CD14-positive monocyte (primary cell): ENCODE measurements at regions not wholly inside any gene's neighbourhood (a gene's known extent, or its start where the extent isn't known, plus 50 kb on each side); places are given as distances from the start of the nearest gene placed in this dataset.

ENCODE experiments used
- DNase-seq, 3 donors: peaks; one replicate each; pipeline ENCODE4 v3.0.0-alpha.2; 2011 to 2022
- H2AFZ ChIP-seq: 2 replicates; pipeline ENCODE4 v1.6.0; 2012; ENCODE audit warnings: mild to moderate bottlenecking, low read depth, low read length, inconsistent platforms; ENCODE audit not compliant: insufficient read depth, poor library complexity, severe bottlenecking
- H3K27ac ChIP-seq, 2 donors: 1 replicate in 1 of 2; 2 replicates in 1 of 2; pipeline ENCODE4 v1.5.1; 2012 to 2013; ENCODE audit warnings: low read length in 2 of 2, control low read depth in 1 of 2, inconsistent platforms in 1 of 2, low read depth in 1 of 2, mild to moderate bottlenecking in 1 of 2
- H3K27me3 ChIP-seq, 2 donors: one replicate each; pipeline versions ENCODE4 v1.6.0 to v1.6.1; 2011 to 2013; ENCODE audit warnings: low read length in 2 of 2; ENCODE audit not compliant: control insufficient read depth in 2 of 2, insufficient read depth in 2 of 2
- H3K36me3 ChIP-seq, 2 donors: replicated peaks in 1 of 2; 1 replicate in 1 of 2; 2 replicates in 1 of 2; pipeline versions ENCODE4 v1.5.1 to v1.6.1; 2012 to 2013; ENCODE audit warnings: low read length in 2 of 2, control low read depth in 1 of 2, inconsistent platforms in 1 of 2, mild to moderate bottlenecking in 1 of 2; ENCODE audit not compliant: insufficient read depth in 2 of 2, control insufficient read depth in 1 of 2
- H3K4me1 ChIP-seq, 2 donors: 1 replicate in 1 of 2; 2 replicates in 1 of 2; pipeline versions ENCODE4 v1.5.1 to v1.6.1; 2012 to 2013; ENCODE audit warnings: low read length in 2 of 2, control low read depth in 1 of 2, inconsistent platforms in 1 of 2, mild to moderate bottlenecking in 1 of 2, moderate library complexity in 1 of 2; ENCODE audit not compliant: insufficient read depth in 2 of 2, control insufficient read depth in 1 of 2
- H3K4me2 ChIP-seq: replicated peaks from 2 replicates; pipeline ENCODE3; 2012; ENCODE audit warnings: low read length, moderate library complexity, mild to moderate bottlenecking; ENCODE audit not compliant: poor library complexity, severe bottlenecking; ENCODE audit errors: extremely low read depth
- H3K4me3 ChIP-seq, 3 experiments: fragments of 200-600 bp in 1 of 3; sonication (generic) in 1 of 3; replicated peaks in 1 of 3; 1 replicate in 2 of 3; 2 replicates in 1 of 3; pipeline ENCODE4 v1.5.1; 2011 to 2013; ENCODE audit warnings: low read length in 3 of 3, mild to moderate bottlenecking in 3 of 3, control low read depth in 2 of 3, low read depth in 2 of 3, inconsistent platforms in 1 of 3, moderate library complexity in 1 of 3
- H3K79me2 ChIP-seq: 2 replicates; pipeline ENCODE4 v1.6.0; 2012; ENCODE audit warnings: mild to moderate bottlenecking, control low read depth, inconsistent platforms, low read length, moderate library complexity; ENCODE audit not compliant: insufficient read depth
- H3K9ac ChIP-seq: 2 replicates; pipeline ENCODE4 v1.6.0; 2017; ENCODE audit warnings: low read length, mild to moderate bottlenecking; ENCODE audit not compliant: insufficient read depth, poor library complexity, severe bottlenecking
- H3K9me3 ChIP-seq, 2 donors: replicated peaks in 1 of 2; 1 replicate in 1 of 2; 2 replicates in 1 of 2; pipeline versions ENCODE4 v1.5.1 to v1.6.1; 2012 to 2013; ENCODE audit warnings: low read length in 2 of 2, control low read depth in 1 of 2; ENCODE audit not compliant: control insufficient read depth in 1 of 2, insufficient read depth in 1 of 2
- H4K20me1 ChIP-seq: 2 replicates; pipeline ENCODE4 v1.6.0; 2012; ENCODE audit warnings: mild to moderate bottlenecking, low read length, control low read depth, moderate library complexity; ENCODE audit not compliant: insufficient read depth
- H3K27ac Mint-ChIP-seq, 7 donors: one replicate each; pipeline ENCODE4 v1.8.0; 2020; ENCODE audit warnings: mild to moderate bottlenecking in 7 of 7, mixed read lengths in 7 of 7, moderate library complexity in 6 of 7, inconsistent platforms in 2 of 7
- H3K27me3 Mint-ChIP-seq, 3 donors: one replicate each; pipeline ENCODE4 v1.8.0; 2021 to 2022; ENCODE audit warnings: low read depth in 3 of 3, mild to moderate bottlenecking in 3 of 3, mixed read lengths in 3 of 3, moderate library complexity in 3 of 3, inconsistent platforms in 1 of 3
- H3K36me3 Mint-ChIP-seq, 2 donors: one replicate each; pipeline ENCODE4 v1.8.0; 2020; ENCODE audit warnings: mixed read lengths in 2 of 2, inconsistent platforms in 1 of 2, mild to moderate bottlenecking in 1 of 2
- H3K4me1 Mint-ChIP-seq: one replicate; pipeline ENCODE4 v1.8.0; 2020; ENCODE audit warnings: mild to moderate bottlenecking, mixed read lengths
- H3K4me3 Mint-ChIP-seq, 2 donors: one replicate each; pipeline ENCODE4 v1.8.0; 2020; ENCODE audit warnings: mild to moderate bottlenecking in 2 of 2, mixed read lengths in 2 of 2, moderate library complexity in 1 of 2
- H3K9me3 Mint-ChIP-seq, 7 donors: one replicate each; pipeline ENCODE4 v1.8.0; 2020 to 2022; ENCODE audit warnings: mixed read lengths in 7 of 7, mild to moderate bottlenecking in 6 of 7, moderate library complexity in 6 of 7, inconsistent platforms in 2 of 7
- CTCF ChIP-seq: fragments of 200-600 bp; IDR thresholded peaks from one replicate; pipeline ENCODE4 v1.8.0; 2022; ENCODE audit warnings: antibody characterized with exemption, mild to moderate bottlenecking
- WGBS: methylation state at CpG from one replicate; pipeline ENCODE4 v1.1.5; 2013; ENCODE audit warnings: missing lambda C conversion rate; ENCODE audit not compliant: insufficient coverage; 5-methylcytosine and 5-hydroxymethylcytosine counted together
- intact Hi-C, 2 donors: fragments of 100-400 bp; cut with micrococcal nuclease; formaldehyde crosslinking; loops; one replicate each; pipeline versions ENCODE4 v1.15.0 to v1.15.1; 2023

GRCh38 chr5:115382989-115383388, 86.5 kb upstream of the CCDC112 start:
- H3K9ac ChIP-seq, result no peak overlapping the region
- TF ChIP-seq CTCF, result no peak
- no CpG with 5 or more reads among the region's 1 CpG for WGBS
- H3K27me3 Mint-ChIP-seq, result peaks cover 0 to 4% (median 0%) of the 10 kb centered on the region in 3 donors
- H3K9me3 ChIP-seq, result no peaks in the 10 kb centered on the region
- intact Hi-C loops, result no loop called here
- no peaks in the 10 kb centered on the region for H3K36me3 ChIP-seq
- H3K27ac ChIP-seq, result no peak overlapping the region
- no peaks in the 10 kb centered on the region for H3K79me2 ChIP-seq
- H3K4me1 ChIP-seq, result no peaks in the 10 kb centered on the region
- no peak overlapping the region for H2AFZ ChIP-seq
- no peak overlapping the region for H3K4me3 Mint-ChIP-seq
- H3K4me3 ChIP-seq, result no peak overlapping the region
- no peak overlapping the region for H3K4me2 ChIP-seq
- DNase-seq, result no peak
- H3K9me3 Mint-ChIP-seq, result peaks cover 0 to 1% (median 0%) of the 10 kb centered on the region in 7 donors
- peaks cover 2% of the 10 kb centered on the region in 2 donors for H3K27me3 ChIP-seq
- H3K36me3 Mint-ChIP-seq, result no peaks in the 10 kb centered on the region
- H3K4me1 Mint-ChIP-seq, result no peaks in the 10 kb centered on the region
- H3K27ac Mint-ChIP-seq, result no peak overlapping the region
- no peaks in the 10 kb centered on the region for H4K20me1 ChIP-seq

DNA sequence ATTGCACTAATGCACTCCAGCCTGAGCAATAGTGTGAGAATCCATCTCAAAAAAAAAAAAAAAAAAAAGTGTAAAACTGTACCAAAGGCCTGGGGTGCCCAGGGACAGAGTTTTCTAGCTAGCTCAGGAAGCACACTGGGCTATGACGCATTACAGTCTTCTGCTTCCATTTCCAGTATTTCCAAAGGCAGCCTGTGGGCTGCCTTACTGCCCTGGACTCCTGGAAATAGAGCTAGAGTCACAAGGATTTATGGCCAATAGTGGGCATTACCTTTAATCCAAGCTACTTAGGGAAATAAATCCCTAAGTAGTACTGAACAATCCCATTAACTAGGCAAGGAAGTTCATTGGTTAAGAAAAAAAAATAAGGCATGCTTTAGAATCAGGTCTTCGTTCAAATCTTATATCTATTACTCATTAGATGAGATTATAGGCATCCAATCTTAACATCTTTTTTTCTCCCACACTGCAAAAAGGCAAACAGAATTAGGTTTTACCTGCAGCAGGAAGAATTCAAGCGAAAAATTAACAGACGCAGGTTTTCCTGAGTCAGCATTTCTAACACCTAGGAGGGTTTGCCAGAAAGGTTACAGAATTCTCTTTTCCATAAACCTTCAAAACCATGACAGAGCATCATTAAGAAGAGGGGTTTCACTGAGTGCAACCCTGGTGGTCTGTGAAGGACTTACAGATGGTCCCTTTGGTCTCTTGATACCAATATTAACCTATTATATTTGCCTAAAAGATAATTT, 85.6 kb upstream of the CCDC112 start:
- 100% methylated on average over 1 of the region's 4 CpGs for WGBS
- intact Hi-C loops, result no loop called here
- no peaks in the 10 kb centered on the region for H3K9me3 ChIP-seq
- H3K4me3 ChIP-seq, result no peak overlapping the region
- H3K27me3 ChIP-seq, result peaks cover 0 to 2% of the 10 kb centered on the region in 2 donors
- no peak for DNase-seq
- no peaks in the 10 kb centered on the region for H3K36me3 ChIP-seq
- H3K27ac ChIP-seq, result no peak overlapping the region
- no peaks in the 10 kb centered on the region for H3K79me2 ChIP-seq
- Mint-ChIP-seq H3K36me3 (no peaks in the 10 kb centered on the region), H3K27ac (no peak overlapping the region), H3K4me1 (peaks cover 2% of the 10 kb centered on the region), H3K9me3 (peaks cover 0 to 2% (median 0%) of the 10 kb centered on the region in 7 donors), H3K27me3 (peaks cover 0 to 4% (median 0%) of the 10 kb centered on the region in 3 donors), H3K4me3 (no peak overlapping the region)
- H2AFZ ChIP-seq, result no peak overlapping the region
- no peaks in the 10 kb centered on the region for H3K4me1 ChIP-seq
- no peak overlapping the region for H3K4me2 ChIP-seq
- no peaks in the 10 kb centered on the region for H4K20me1 ChIP-seq
- no peak for TF ChIP-seq CTCF
- H3K9ac ChIP-seq, result no peak overlapping the region
